H54 (cell line): ENCODE measurements at regions not wholly inside any gene's neighbourhood (a gene's known extent, or its start where the extent isn't known, plus 50 kb on each side); places are given as distances from the start of the nearest gene placed in this dataset.

ENCODE experiments used
- DNase-seq: peaks from one replicate; pipeline ENCODE4 v3.0.0; 2011; ENCODE audit warnings: low spot score, mixed read lengths; ENCODE audit not compliant: insufficient read length
- FAIRE-seq: peaks from 3 replicates; lab custom pipeline; 2011; peaks lifted over from hg19 to GRCh38; lab: Jason Lieb, UNC
- POLR2A ChIP-seq: IDR thresholded peaks from 2 replicates; pipeline ENCODE4 v1.6.1; 2011; ENCODE audit warnings: low read depth, mild to moderate bottlenecking, low read length

DNA sequence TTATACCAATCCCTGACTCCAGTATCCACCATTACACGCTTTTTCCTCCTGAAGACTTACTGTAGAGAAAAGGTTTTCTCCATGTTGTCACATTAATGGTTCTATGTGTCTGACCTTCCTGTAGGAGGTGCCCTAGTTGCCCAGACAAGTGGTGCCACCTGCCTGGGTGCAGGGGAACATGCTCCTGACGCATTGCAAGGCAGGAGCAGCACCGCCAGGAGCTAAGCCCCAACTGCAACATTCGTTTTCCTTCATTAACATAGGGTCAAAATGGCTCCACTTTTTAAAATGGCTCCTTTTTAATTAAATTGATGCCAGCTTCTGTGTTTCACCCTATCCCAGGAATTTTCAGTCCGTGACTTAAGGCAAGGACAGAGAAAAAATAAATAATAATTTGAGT is 220.1 kb upstream of the SAMSN1 start:
- FAIRE-seq, result no peak
- TF ChIP-seq POLR2A, result no peak
- peak; percentile 10 for DNase-seq

DNA sequence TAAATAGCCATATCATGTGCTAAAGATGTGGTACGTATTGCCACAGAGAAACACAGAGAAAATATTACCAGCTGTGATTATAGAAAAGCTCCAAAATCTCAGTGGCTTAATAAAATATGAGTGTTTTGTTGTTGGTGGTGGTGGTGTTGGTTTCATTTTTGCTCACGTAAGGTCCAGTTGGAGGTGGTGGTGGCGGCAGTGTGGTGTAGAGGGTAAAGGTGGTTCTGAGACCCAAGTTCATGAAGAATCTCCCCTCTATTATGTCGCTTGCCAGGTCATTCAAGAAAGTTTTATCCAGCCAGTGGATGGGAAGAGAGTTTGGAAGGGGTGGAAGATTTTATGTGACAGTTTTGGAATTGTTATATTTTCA is 217.6 kb upstream of the SAMSN1 start:
- DNase-seq (no peak), FAIRE-seq (no peak)
- no peak for TF ChIP-seq POLR2A

DNA sequence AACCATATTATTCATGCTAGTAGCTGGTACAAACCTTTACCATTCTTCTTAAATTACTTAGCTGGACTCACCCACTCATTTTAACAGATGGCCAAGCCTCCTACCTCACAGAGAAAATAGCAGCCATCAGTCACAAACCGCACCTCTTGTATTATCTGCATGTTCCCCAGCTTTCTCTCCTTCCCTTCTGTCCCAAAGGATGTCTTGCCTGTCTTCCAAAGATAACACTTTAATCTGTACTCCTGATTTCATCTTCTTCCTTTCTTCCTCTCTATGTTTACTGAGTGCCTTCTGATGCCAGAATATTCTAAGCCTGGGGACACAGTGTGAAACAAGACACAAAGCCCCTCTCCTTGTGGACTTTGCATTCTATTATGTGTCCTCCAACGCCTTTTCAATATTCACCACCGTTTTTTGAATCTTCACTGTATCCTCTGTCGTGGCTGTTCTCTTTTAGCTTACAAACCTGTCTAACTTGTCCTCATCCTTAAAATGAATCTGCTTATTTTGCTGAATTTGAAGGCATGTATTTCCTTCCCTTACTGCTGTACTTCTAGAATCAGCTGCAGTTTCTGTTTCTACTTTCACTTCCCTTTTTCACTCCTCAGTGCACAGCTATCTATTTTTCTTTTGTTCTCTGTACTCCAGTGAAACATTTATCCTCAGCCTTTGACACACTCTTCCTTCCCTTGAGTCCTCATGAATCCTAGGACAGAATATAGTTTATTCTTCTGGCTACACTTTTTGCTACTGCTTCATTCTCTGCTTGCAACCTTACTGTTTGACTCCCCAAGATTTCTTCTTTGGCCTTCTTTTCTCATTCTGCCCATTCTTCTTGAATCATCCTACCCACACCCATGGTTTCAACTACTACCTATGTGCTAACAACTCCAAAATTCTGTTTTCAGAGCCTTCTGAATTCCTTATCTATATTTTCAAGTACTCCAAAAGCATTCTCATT is 216.9 kb upstream of the SAMSN1 start:
- FAIRE-seq (no peak), DNase-seq (no peak)
- TF ChIP-seq POLR2A, result no peak

DNA sequence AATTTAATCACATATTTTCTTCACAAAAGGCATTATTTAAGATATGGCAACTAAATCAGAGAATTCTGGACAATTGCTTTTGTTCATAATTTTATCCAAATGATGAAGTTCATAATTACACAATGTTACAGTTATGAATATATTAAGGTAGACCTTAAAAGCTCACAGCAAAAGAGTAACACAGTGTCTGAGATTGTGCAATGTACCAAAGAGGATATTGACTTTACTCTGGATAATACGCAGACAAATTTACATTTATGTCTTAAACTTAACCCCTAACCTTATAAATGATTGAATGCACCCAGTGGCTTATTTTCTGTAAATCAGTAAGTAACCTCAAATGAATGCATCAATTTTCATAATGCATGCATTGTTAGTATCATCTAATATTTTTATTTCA is 216.2 kb upstream of the SAMSN1 start:
- no peak for DNase-seq

DNA sequence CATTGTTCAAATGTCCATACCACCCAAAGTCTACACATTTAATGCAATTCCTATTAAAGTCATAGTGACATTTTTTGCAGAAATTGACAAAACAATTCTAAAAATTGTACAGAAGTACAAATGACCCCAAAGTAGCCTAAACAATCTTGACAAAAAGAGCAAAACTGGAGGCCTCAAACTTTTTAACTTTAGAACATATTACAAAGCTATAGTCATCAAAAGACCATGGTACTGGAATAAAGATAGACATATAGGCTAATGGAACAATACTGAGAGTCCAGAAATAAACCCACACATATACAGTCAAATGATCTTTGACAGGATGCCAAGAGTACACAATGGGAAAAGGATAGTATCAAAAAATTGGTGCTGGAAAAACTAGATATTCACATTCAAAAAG is 213.2 kb upstream of the SAMSN1 start:
- no peak for TF ChIP-seq POLR2A
- no peak for FAIRE-seq
- DNase-seq, result no peak

More for the DNA sequence above, 216.2 kb upstream of the SAMSN1 start:
- no peak for FAIRE-seq
- no peak for TF ChIP-seq POLR2A

DNA sequence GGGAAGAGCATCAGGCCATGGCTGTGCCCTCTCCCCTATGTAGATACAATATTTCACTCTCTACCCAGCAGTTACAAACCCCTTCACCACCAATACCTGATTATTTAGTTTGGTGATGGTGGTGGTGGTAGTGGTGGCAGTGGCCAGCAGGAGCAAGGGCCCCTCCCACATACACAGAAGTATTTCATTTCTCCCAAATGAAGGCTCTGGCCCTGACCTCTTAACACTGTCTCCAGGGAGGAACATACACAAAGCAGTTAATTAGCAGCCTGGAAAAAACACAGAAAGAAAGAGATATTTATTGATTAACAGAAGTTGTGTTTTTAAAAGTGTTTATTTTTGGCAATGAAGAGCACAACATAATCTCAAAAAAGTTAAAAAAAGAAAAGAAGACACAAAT is 212.7 kb upstream of the SAMSN1 start:
- no peak for DNase-seq
- FAIRE-seq, result no peak
- TF ChIP-seq POLR2A, result no peak

DNA sequence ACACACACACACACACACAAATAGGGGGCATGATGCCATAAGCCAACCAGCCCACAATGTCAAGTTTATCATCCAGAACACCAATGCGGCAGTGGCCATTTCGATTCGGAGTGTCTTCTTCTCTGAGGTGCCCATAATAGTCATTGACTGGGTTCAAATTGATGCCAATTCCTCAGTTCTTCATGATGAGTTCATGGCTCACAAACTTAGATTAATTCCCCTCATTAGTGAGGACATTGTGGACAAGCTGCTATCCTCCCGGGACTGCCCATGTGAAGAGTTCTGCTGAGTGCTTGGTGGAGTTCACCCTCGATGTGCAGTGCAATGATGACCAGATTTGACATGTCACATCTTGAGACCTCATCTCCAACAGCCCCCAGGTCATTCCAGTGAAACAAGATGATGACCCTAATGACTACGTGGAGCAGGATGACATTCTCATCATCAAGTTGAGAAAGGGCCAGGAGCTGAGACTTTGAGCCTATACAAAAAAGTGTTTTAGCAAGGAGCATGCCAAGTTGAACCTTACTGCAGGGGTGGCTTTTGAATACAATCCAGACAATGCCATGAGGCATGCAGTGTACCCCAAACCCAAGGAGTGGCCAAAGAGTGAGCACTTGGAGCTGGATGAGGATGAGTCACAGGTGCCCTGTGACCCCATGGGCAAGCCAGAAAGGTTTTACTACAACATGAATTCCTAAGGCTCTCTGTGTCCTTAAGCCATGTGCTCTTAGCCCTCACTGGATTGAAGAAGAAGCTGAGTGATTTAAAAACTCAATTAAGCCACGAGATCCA is 211.6 kb upstream of the SAMSN1 start:
- no peak for TF ChIP-seq POLR2A
- FAIRE-seq, result no peak
- DNase-seq, result no peak

DNA sequence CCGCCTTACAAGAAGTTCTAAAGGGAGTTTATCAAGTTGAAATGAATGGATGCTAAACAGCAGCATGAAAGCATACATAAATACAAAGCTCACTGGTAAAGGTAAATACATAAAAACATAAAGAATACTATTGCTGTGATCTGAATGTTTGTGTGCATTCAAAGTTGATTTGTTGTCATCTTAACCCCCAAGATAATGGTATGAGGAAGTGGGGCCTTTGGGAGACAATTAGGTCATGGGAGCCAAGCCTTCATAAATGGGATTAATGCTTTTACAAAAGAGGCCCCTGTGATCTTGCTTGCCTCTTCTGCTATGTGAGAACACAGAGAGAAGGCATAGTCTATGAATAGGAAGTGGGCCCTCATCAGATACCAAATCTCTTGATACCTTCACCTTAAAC is 209.0 kb upstream of the SAMSN1 start:
- DNase-seq (no peak), FAIRE-seq (no peak)
- no peak for TF ChIP-seq POLR2A

DNA sequence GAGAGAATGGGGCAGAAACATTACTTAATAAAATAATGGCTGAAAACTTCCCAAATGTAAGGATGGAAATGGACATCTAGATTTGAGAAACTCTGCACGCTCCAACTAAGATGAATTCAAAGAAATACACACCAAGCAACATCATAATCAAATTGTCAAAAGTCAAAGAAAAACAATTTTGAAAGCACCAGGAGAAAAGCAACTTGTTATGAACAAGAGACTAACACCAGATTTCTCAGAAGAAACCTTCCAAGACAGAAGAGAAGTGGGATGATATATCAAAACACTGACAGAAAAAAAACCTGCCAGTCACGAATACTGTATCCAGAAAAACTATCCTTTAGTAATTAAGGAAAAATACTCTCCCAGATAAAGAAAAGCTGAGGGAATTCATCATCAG is 208.6 kb upstream of the SAMSN1 start:
- TF ChIP-seq POLR2A, result no peak
- DNase-seq (no peak), FAIRE-seq (no peak)

DNA sequence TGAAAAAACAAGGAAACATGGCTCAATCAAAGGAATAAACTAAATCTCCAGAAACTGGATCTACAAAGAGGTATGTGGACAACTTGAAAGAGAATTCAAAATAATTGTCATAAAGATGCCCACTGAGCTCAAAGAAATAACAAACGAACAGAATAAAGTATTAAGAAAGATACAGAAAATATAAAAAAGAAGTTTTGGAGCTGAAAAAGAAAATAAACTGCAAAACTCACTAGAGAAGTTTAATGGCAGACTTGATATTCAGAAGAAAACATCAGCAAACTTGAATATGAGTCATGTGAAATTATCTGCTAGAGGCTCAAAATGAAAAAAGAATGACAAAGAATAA is 208.1 kb upstream of the SAMSN1 start:
- no peak for TF ChIP-seq POLR2A
- FAIRE-seq, result no peak
- no peak for DNase-seq

DNA sequence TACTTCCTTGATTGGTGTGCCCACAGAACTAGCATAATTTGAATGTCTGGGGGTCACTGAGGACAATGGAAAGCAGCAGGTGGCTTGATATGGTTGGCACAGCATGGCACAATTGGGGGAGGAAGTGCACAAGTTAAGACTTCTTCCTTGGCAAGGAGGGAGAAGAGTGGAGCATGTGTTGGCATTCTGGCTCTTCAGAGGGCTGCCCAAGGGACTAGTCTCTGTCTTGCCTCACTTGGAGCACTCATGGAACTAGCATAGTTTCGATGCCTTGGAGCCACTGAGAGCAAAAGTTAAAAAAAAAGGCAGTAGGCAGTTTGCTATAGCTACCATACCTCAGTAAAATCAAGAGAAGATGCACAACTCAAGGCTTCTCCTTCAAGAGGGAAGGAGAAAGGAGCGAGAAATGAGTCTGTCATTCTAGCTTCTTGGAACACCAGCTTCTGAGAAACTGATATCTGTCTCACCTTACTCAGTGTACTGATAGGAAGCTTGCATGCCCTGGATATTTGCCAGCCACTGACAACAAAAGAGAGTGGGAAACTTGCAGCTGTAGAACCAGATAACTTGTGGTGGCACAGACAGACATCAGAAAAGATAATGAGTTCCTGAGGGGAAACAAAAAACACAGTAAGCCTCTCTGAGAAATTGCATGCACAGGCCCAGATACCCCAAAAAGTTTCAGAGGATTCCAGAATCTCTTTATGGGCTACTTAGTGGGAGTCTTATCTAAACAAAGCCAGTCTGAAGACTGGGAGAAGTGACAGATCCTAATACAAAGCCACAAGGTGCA is 207.5 kb upstream of the SAMSN1 start:
- no peak for TF ChIP-seq POLR2A
- FAIRE-seq, result no peak
- no peak for DNase-seq

DNA sequence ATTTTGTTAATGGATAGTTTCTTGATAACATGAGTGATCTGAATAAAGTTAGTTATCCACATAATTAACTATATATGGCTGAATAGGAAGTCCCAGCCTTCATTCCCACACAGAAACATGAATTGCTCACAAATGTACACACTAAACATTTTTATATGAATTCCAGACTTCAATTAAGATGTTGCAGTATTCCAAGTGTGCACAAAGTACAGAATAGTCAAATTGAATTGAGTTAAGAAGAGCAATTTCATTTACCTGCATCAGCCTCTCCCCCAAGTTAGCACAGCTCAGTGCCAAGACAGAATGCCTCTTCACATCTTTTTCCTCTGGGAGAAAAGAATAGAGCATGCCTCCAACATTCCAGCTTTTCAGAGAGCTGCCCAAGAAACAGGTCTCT is 207.0 kb upstream of the SAMSN1 start:
- DNase-seq (no peak), FAIRE-seq (no peak)
- no peak for TF ChIP-seq POLR2A

DNA sequence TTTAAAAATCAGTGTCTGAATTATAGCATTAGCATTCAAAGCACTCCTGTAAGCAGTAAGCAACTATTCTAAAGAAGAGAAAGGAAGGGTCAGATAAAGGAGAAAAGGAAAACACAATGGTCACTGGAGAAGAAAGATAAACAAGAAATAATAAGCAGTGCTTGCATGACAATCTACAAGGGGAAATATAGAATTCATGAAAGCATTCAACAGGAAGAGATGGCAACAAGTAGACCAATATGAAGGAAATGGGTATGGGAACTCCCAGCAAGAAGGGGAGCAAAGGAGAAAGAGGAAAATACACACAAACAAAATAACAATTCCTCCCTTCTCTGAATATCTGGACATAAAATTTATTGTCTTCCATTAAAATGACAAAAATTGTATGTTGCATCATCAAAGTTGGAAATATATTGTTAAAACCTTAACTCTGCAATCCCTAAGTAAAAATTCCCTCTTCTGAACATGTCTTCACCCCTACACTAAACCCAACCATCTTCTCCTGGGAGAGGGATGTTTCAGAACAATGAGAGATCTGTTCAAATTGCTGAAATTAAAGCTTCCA is 206.3 kb upstream of the SAMSN1 start:
- no peak for TF ChIP-seq POLR2A
- FAIRE-seq (no peak), DNase-seq (no peak)
